ENCODE measurements at regions not wholly inside any gene's neighbourhood (a gene's known extent, or its start where the extent isn't known, plus 50 kb on each side); places are given as distances from the start of the nearest gene placed in this dataset.

- no peak for DNase-seq
Observed at GRCh38 chr12:61357496-61357895, 902.7 kb upstream of the USP15 start.

GRCh38 chr12:61362037-61362436 is 898.2 kb upstream of the USP15 start:
- DNase-seq = no peak

GRCh38 chr12:61365001-61365400 is 895.2 kb upstream of the USP15 start:
- no peak for DNase-seq

GRCh38 chr12:61367281-61367785 is 892.9 kb upstream of the USP15 start:
- DNase-seq = no peak

GRCh38 chr12:61369241-61369910 is 890.8 kb upstream of the USP15 start:
- DNase-seq = no peak

GRCh38 chr12:61384511-61384910 is 875.7 kb upstream of the USP15 start:
- DNase-seq = no peak

GRCh38 chr12:61385771-61386170 is 874.4 kb upstream of the USP15 start:
- no peak for DNase-seq

- no peak for DNase-seq
Observed at GRCh38 chr12:61397668-61398067, 862.5 kb upstream of the USP15 start.

- peak; percentile 7 for DNase-seq
Observed at GRCh38 chr12:61412201-61412600, 848.0 kb upstream of the USP15 start.

GRCh38 chr12:61414470-61414869 is 845.7 kb upstream of the USP15 start:
- no peak for DNase-seq

GRCh38 chr12:61422786-61423185 is 837.4 kb upstream of the USP15 start:
- DNase-seq = no peak

- peak; percentile 14 for DNase-seq
Observed at GRCh38 chr12:61452076-61452475, 808.1 kb upstream of the USP15 start.

- DNase-seq = no peak
Observed at GRCh38 chr12:61487728-61488127, 772.5 kb upstream of the USP15 start.

- no peak for DNase-seq
Observed at GRCh38 chr12:61490526-61491498, 769.4 kb upstream of the USP15 start.

GRCh38 chr12:61502179-61502578 is 758.0 kb upstream of the USP15 start:
- DNase-seq = no peak

- no peak for DNase-seq
Observed at GRCh38 chr12:61504396-61505080, 755.7 kb upstream of the USP15 start.

GRCh38 chr12:61513499-61513898 is 746.7 kb upstream of the USP15 start:
- no peak for DNase-seq

- no peak for DNase-seq
Observed at GRCh38 chr12:61514016-61514415, 746.2 kb upstream of the USP15 start.

GRCh38 chr12:61521258-61521657 is 738.9 kb upstream of the USP15 start:
- DNase-seq = no peak

- no peak for DNase-seq
Observed at GRCh38 chr12:61523276-61523992, 736.8 kb upstream of the USP15 start.

GRCh38 chr12:61524851-61525250 is 735.4 kb upstream of the USP15 start:
- no peak for DNase-seq

- no peak for DNase-seq
Observed at GRCh38 chr12:61525331-61525730, 734.9 kb upstream of the USP15 start.

- no peak for DNase-seq
Observed at GRCh38 chr12:61530456-61530855, 729.7 kb upstream of the USP15 start.
